ENCODE measurements at regions not wholly inside any gene's neighbourhood (a gene's known extent, or its start where the extent isn't known, plus 50 kb on each side); places are given as distances from the start of the nearest gene placed in this dataset.

GRCh38 chr2:118614841-118615271 is 232.6 kb downstream of the EN1 start:
- TF ChIP-seq CTCF (IDR thresholded peaks at IDR 0.05; ENCODE audit: low read depth, low read length) (no peak), MAX (IDR thresholded peaks at IDR 0.05; ENCODE audit: low read depth, low read length) (no peak)
